ENCODE measurements at regions not wholly inside any gene's neighbourhood (a gene's known extent, or its start where the extent isn't known, plus 50 kb on each side); places are given as distances from the start of the nearest gene placed in this dataset.

DNA sequence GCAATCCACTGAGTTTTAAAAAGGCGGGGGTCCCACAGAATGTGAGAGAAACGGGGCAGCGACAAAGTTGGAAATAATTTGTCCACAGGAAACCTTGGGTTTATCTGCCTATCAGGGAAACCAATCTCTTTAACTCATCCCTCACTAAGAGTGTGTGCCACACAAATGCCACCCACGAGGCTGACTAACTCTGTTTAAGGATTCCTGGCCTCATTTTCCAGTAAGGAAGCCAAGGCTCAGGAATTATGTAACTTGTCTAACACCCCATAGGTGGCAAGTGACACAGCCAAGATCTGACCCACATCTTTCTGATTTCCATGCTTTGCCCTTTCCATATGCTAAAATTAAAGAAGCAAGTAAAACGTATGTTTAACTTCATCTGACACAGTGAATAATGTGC lies 263.2 kb downstream of the CNTN3 start:
- no peaks in the 10 kb centered on the region for H3K9me3 ChIP-seq (ENCODE audit: control insufficient read depth, low read depth, low read length)
- H3K36me3 ChIP-seq (ENCODE audit: control insufficient read depth in 2 of 2, extremely low read depth in 1 of 2, insufficient read depth in 2 of 2, low read length in 2 of 2), result no peaks in the 10 kb centered on the region
- H3K4me1 ChIP-seq (ENCODE audit: control insufficient read depth, extremely low read depth, insufficient read depth, low read length), result no peaks in the 10 kb centered on the region
- no peaks in the 10 kb centered on the region for H3K79me2 ChIP-seq (ENCODE audit: control insufficient read depth, insufficient read depth, low read length)
- no peaks in the 10 kb centered on the region for H3K27me3 ChIP-seq (ENCODE audit: control insufficient read depth, extremely low read depth, insufficient read depth, low read length)
- TF ChIP-seq EZH2 (IDR thresholded peaks at IDR 0.05; ENCODE audit: low read length) (no peak), CTCF (optimal IDR thresholded peaks at IDR 0.05 in 1 of 3, IDR thresholded peaks at IDR 0.05 in 1 of 3, conservative IDR thresholded peaks at IDR 0.05 in 1 of 3; ENCODE audit: extremely low read depth in 1 of 3, insufficient read depth in 2 of 3, low read length in 3 of 3) (no peak)
- H3K27ac ChIP-seq (ENCODE audit: control insufficient read depth, insufficient read depth, low read length), result no peak overlapping the region
- dilution Hi-C loops (cut with MboI; ENCODE audit: extremely low pct_ligation_motif_present, low sequenced_read_pairs), result no loop called here
- no peak overlapping the region for H3K4me2 ChIP-seq (ENCODE audit: control insufficient read depth, extremely low read depth, insufficient read depth, low read depth, low read length)
- DNase-seq (ENCODE audit: low read depth, low spot score), result no peak
- H3K9ac ChIP-seq (ENCODE audit: control insufficient read depth, extremely low read depth, insufficient read depth, low read length), result no peak overlapping the region
- no peak overlapping the region for H2AFZ ChIP-seq (ENCODE audit: control insufficient read depth, low read length)
- H4K20me1 ChIP-seq (ENCODE audit: control insufficient read depth, extremely low read depth, insufficient read depth, low read length), result no peaks in the 10 kb centered on the region
- H3K4me3 ChIP-seq (ENCODE audit: control insufficient read depth in 2 of 3, extremely low read depth in 1 of 3, insufficient read depth in 2 of 3, low read depth in 1 of 3, low read length in 3 of 3), result no peak overlapping the region
- no peak for FAIRE-seq
- H3K9me1 ChIP-seq (ENCODE audit: control insufficient read depth, extremely low read depth, insufficient read depth, low read length), result no peaks in the 10 kb centered on the region

GRCh38 chr3:74349015-74349414 lies 265.4 kb downstream of the CNTN3 start:
- FAIRE-seq (no peak), DNase-seq (ENCODE audit: low read depth, low spot score) (no peak)
- no peaks in the 10 kb centered on the region for H3K36me3 ChIP-seq (ENCODE audit: control insufficient read depth in 2 of 2, extremely low read depth in 1 of 2, insufficient read depth in 2 of 2, low read length in 2 of 2)
- no peaks in the 10 kb centered on the region for H3K4me1 ChIP-seq (ENCODE audit: control insufficient read depth, extremely low read depth, insufficient read depth, low read length)
- no peak overlapping the region for H3K9ac ChIP-seq (ENCODE audit: control insufficient read depth, extremely low read depth, insufficient read depth, low read length)
- no peaks in the 10 kb centered on the region for H3K79me2 ChIP-seq (ENCODE audit: control insufficient read depth, insufficient read depth, low read length)
- no peak for TF ChIP-seq CTCF (optimal IDR thresholded peaks at IDR 0.05 in 1 of 3, IDR thresholded peaks at IDR 0.05 in 1 of 3, conservative IDR thresholded peaks at IDR 0.05 in 1 of 3; ENCODE audit: extremely low read depth in 1 of 3, insufficient read depth in 2 of 3, low read length in 3 of 3)
- TF ChIP-seq EZH2 (IDR thresholded peaks at IDR 0.05; ENCODE audit: low read length), result no peak
- dilution Hi-C loops (cut with MboI; ENCODE audit: extremely low pct_ligation_motif_present, low sequenced_read_pairs), result no loop called here
- no peak overlapping the region for H3K27ac ChIP-seq (ENCODE audit: control insufficient read depth, insufficient read depth, low read length)
- H3K4me3 ChIP-seq (ENCODE audit: control insufficient read depth in 2 of 3, extremely low read depth in 1 of 3, insufficient read depth in 2 of 3, low read depth in 1 of 3, low read length in 3 of 3), result no peak overlapping the region
- no peak overlapping the region for H3K4me2 ChIP-seq (ENCODE audit: control insufficient read depth, extremely low read depth, insufficient read depth, low read depth, low read length)
- H3K27me3 ChIP-seq (ENCODE audit: control insufficient read depth, extremely low read depth, insufficient read depth, low read length), result no peaks in the 10 kb centered on the region
- no peaks in the 10 kb centered on the region for H3K9me3 ChIP-seq (ENCODE audit: control insufficient read depth, low read depth, low read length)
- H3K9me1 ChIP-seq (ENCODE audit: control insufficient read depth, extremely low read depth, insufficient read depth, low read length), result no peaks in the 10 kb centered on the region
- H4K20me1 ChIP-seq (ENCODE audit: control insufficient read depth, extremely low read depth, insufficient read depth, low read length), result no peaks in the 10 kb centered on the region
- H2AFZ ChIP-seq (ENCODE audit: control insufficient read depth, low read length), result no peak overlapping the region
